ENCODE measurements at regions not wholly inside any gene's neighbourhood (a gene's known extent, or its start where the extent isn't known, plus 50 kb on each side); places are given as distances from the start of the nearest gene placed in this dataset.

GRCh38 chr12:116423094-116423493, 136.1 kb upstream of the MAP1LC3B2 start:
- Histone ChIP-seq H3K9me3 (replicated peaks; ENCODE audit: control insufficient read depth, insufficient read depth, low read length) (no peaks in the 10 kb centered on the region), H3K9ac (replicated peaks; ENCODE audit: extremely low read depth, insufficient read depth, low read length) (no peak overlapping the region), H3K4me1 (ENCODE audit: control insufficient read depth, extremely low read depth, insufficient read depth, low read length) (no peaks in the 10 kb centered on the region), H3K27me3 (ENCODE audit: control insufficient read depth in 2 of 2, insufficient read depth in 2 of 2, low read length in 2 of 2) (no peaks in the 10 kb centered on the region), H3K79me2 (ENCODE audit: control insufficient read depth, insufficient read depth, low read length) (no peaks in the 10 kb centered on the region), H3K4me2 (ENCODE audit: insufficient read depth, low read length) (no peak overlapping the region), H3K36me3 (ENCODE audit: control insufficient read depth in 2 of 2, extremely low read depth in 1 of 2, insufficient read depth in 2 of 2, low read length in 2 of 2) (no peaks in the 10 kb centered on the region), H2AFZ (ENCODE audit: low read depth, low read length) (no peak overlapping the region), H4K20me1 (replicated peaks; ENCODE audit: control insufficient read depth, extremely low read depth, insufficient read depth, low read length) (no peaks in the 10 kb centered on the region), H3K27ac (ENCODE audit: insufficient read depth, low read depth, low read length) (no peak overlapping the region), H3K9me1 (replicated peaks; ENCODE audit: control insufficient read depth, extremely low read depth, insufficient read depth, low read length) (no peaks in the 10 kb centered on the region), H3K4me3 (replicated peaks in 1 of 3; ENCODE audit: insufficient read depth in 1 of 3, low read depth in 1 of 3, low read length in 3 of 3) (no peak overlapping the region)
- intact Hi-C loops (cut with micrococcal nuclease) (no loop called here), dilution Hi-C loops (cut with MboI; ENCODE audit: extremely low pct_ligation_motif_present, low sequenced_read_pairs) (no loop called here)
- CTCF ChIA-PET: no interaction called here
- DNase-seq (ENCODE audit: low read depth, low spot score): no peak
- no TSS peak for BruUV-seq (replicated peaks)
- POLR2A ChIA-PET: no interaction called here
- FAIRE-seq: no peak
- TF ChIP-seq FOS (IDR thresholded peaks at IDR 0.05; ENCODE audit: borderline replicate concordance, insufficient read depth, low read length) (no peak), MYC (IDR thresholded peaks at IDR 0.05; ENCODE audit: low read depth, low read length) (no peak), POLR2A (IDR thresholded peaks at IDR 0.05; ENCODE audit: low read depth, low read length) (no peak), EZH2 (IDR thresholded peaks at IDR 0.05; ENCODE audit: borderline replicate concordance, low read depth, low read length, severe bottlenecking) (no peak), JUN (IDR thresholded peaks at IDR 0.05; ENCODE audit: borderline replicate concordance, insufficient read depth, insufficient read length, low read depth) (no peak), POLR2AphosphoS5 (IDR thresholded peaks at IDR 0.05; ENCODE audit: insufficient read depth, low read depth, low read length) (no peak)

- FAIRE-seq (no peak), DNase-seq (ENCODE audit: low read depth, low spot score) (no peak)
- Histone ChIP-seq H3K4me1 (ENCODE audit: control insufficient read depth, extremely low read depth, insufficient read depth, low read length) (no peaks in the 10 kb centered on the region), H3K79me2 (ENCODE audit: control insufficient read depth, insufficient read depth, low read length) (no peaks in the 10 kb centered on the region), H3K4me3 (replicated peaks in 1 of 3; ENCODE audit: insufficient read depth in 1 of 3, low read depth in 1 of 3, low read length in 3 of 3) (no peak overlapping the region), H3K9ac (replicated peaks; ENCODE audit: extremely low read depth, insufficient read depth, low read length) (no peak overlapping the region), H3K9me1 (replicated peaks; ENCODE audit: control insufficient read depth, extremely low read depth, insufficient read depth, low read length) (no peaks in the 10 kb centered on the region), H3K9me3 (replicated peaks; ENCODE audit: control insufficient read depth, insufficient read depth, low read length) (no peaks in the 10 kb centered on the region), H4K20me1 (replicated peaks; ENCODE audit: control insufficient read depth, extremely low read depth, insufficient read depth, low read length) (no peaks in the 10 kb centered on the region), H3K4me2 (ENCODE audit: insufficient read depth, low read length) (no peak overlapping the region), H2AFZ (ENCODE audit: low read depth, low read length) (no peak overlapping the region), H3K27me3 (ENCODE audit: control insufficient read depth in 2 of 2, insufficient read depth in 2 of 2, low read length in 2 of 2) (no peaks in the 10 kb centered on the region), H3K27ac (ENCODE audit: insufficient read depth, low read depth, low read length) (no peak overlapping the region), H3K36me3 (ENCODE audit: control insufficient read depth in 2 of 2, extremely low read depth in 1 of 2, insufficient read depth in 2 of 2, low read length in 2 of 2) (no peaks in the 10 kb centered on the region)
- ChIA-PET POLR2A (no interaction called here), CTCF (interaction anchor here (0.6 to 1.2 kb wide), 2 partner anchors 11 to 41 kb away, joined by 3 to 5 read pairs; no protein-coding TSS in a partner anchor)
- no TSS peak for BruUV-seq (replicated peaks)
- intact Hi-C loops (cut with micrococcal nuclease): no loop called here
- dilution Hi-C loops (cut with MboI; ENCODE audit: extremely low pct_ligation_motif_present, low sequenced_read_pairs): no loop called here
- TF ChIP-seq FOS (IDR thresholded peaks at IDR 0.05; ENCODE audit: borderline replicate concordance, insufficient read depth, low read length): no peak
- TF ChIP-seq EZH2 (IDR thresholded peaks at IDR 0.05; ENCODE audit: borderline replicate concordance, low read depth, low read length, severe bottlenecking): no peak
- TF ChIP-seq GATA2 (IDR thresholded peaks at IDR 0.05; ENCODE audit: insufficient read depth, insufficient read length, low read depth, low read length): no peak
- TF ChIP-seq POLR2AphosphoS5 (IDR thresholded peaks at IDR 0.05; ENCODE audit: insufficient read depth, low read depth, low read length): no peak
- no peak for TF ChIP-seq CTCF (IDR thresholded peaks at IDR 0.05; ENCODE audit: extremely low read depth in 1 of 2, insufficient read depth in 1 of 2, low read depth in 1 of 2, low read length in 2 of 2)
- no peak for TF ChIP-seq MYC (IDR thresholded peaks at IDR 0.05; ENCODE audit: low read depth, low read length)
- no peak for TF ChIP-seq JUN (IDR thresholded peaks at IDR 0.05; ENCODE audit: borderline replicate concordance, insufficient read depth, insufficient read length, low read depth)
Observed at GRCh38 chr12:116425256-116426193, 133.7 kb upstream of the MAP1LC3B2 start.
